Small intestine (tissue), 7 donors: ENCODE measurements at regions not wholly inside any gene's neighbourhood (a gene's known extent, or its start where the extent isn't known, plus 50 kb on each side); places are given as distances from the start of the nearest gene placed in this dataset.
"Not testable (repeated sequence)": the region's sequence is repeated elsewhere in the genome, so short reads cannot be mapped to it uniquely, and the experiment has no call there.

Experiments
- DNase-seq, 2 donors: peaks; one replicate each; pipeline versions ENCODE4 v3.0.0 to v3.0.0-alpha.2; 2013
- FAIRE-seq: peaks from 2 replicates; lab custom pipeline; 2012; peaks lifted over from hg19 to GRCh38; lab: Jason Lieb, UNC
- H3K27ac ChIP-seq, 3 donors: one replicate each; pipeline ENCODE4 v1.5.1; 2013; ENCODE audit warnings: low read length in 2 of 3, mild to moderate bottlenecking in 2 of 3, control low read depth in 1 of 3, inconsistent platforms in 1 of 3, low read depth in 1 of 3, moderate library complexity in 1 of 3
- H3K27me3 ChIP-seq, 3 donors: one replicate each; pipeline ENCODE4 v1.6.1; 2013; ENCODE audit warnings: low read length in 3 of 3, inconsistent platforms in 1 of 3; ENCODE audit not compliant: control insufficient read depth in 3 of 3, insufficient read depth in 3 of 3
- H3K36me3 ChIP-seq, 3 donors: one replicate each; pipeline ENCODE4 v1.6.1; 2013; ENCODE audit warnings: low read length in 3 of 3, inconsistent platforms in 1 of 3, low read depth in 1 of 3, mild to moderate bottlenecking in 1 of 3, moderate library complexity in 1 of 3; ENCODE audit not compliant: control insufficient read depth in 3 of 3, insufficient read depth in 2 of 3
- H3K4me1 ChIP-seq, 3 donors: one replicate each; pipeline ENCODE4 v1.6.1; 2013; ENCODE audit warnings: low read length in 2 of 3, inconsistent platforms in 1 of 3, low read depth in 1 of 3, mild to moderate bottlenecking in 1 of 3, moderate library complexity in 1 of 3; ENCODE audit not compliant: control insufficient read depth in 3 of 3, insufficient read depth in 2 of 3
- H3K4me3 ChIP-seq, 3 donors: one replicate each; pipeline ENCODE4 v1.5.1; 2013; ENCODE audit warnings: low read length in 3 of 3, control low read depth in 1 of 3, inconsistent platforms in 1 of 3, low read depth in 1 of 3, mild to moderate bottlenecking in 1 of 3, moderate library complexity in 1 of 3
- H3K9me3 ChIP-seq, 2 donors: one replicate each; pipeline ENCODE4 v1.6.1; 2013; ENCODE audit warnings: low read depth in 1 of 2, low read length in 1 of 2; ENCODE audit not compliant: control insufficient read depth in 2 of 2, insufficient read depth in 1 of 2
- WGBS, 3 donors: extraction: QIAGEN DNeasy Blood & Tissue Kit; methylation state at CpG; one replicate each; pipeline ENCODE4 v1.1.7; 2013; 5-methylcytosine and 5-hydroxymethylcytosine counted together
- donor health status: healthy with polysubstance abuse.
- donor health status: control.
- donor health status: control.
- donor health status: Bipolar disorder and iron deficiency.
- donor health status: healthy.

DNA sequence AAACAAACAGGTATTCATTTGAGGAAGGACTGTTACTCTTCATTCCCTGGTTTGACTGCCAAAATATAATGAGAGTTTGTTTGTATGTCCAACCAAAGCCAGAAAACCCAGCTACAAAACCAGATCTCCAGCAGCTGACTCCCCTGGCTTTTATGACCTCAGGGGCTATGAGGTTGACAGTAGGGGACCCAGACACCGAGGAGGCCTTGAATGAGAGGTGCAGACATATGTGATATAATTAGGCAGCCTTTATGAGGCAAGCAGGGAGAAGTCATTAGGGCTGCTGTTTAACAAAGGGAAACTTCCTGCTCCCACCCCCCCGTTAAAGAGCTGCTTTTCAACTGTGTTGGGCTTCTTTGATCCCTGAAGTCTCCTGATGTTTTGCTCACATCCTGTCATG is 236.7 kb downstream of the SLC4A3 start:
- Histone ChIP-seq H3K27me3 (no peaks in the 10 kb centered on the region), H3K4me3 (no peak overlapping the region), H3K4me1 (no peaks in the 10 kb centered on the region), H3K27ac (no peak overlapping the region), H3K36me3 (no peaks in the 10 kb centered on the region), H3K9me3 (no peaks in the 10 kb centered on the region)
- 28 to 51% (median 39%) methylated on average over 2 of the region's 2 CpGs for WGBS, 3 donors
- FAIRE-seq (no peak), DNase-seq (no peak)

DNA sequence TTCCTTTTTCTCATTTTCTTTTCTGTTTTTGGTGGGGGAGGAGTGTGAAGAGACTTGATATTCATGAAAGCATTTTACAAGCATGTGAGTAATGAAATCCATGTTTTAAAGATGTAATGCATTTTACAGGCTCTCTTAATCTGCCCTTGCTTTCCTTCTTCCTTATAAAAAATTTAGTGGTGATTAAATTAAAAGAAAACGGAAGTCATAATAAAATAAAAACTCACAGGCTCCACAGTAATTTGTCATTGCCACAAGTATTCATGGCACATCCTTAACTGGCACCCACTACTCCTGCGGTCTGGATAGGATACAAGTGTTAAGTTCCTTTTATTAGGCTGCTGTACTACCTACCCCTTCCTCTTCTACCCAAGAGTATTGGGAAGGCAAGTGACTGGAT is 241.2 kb downstream of the SLC4A3 start:
- H3K4me3 ChIP-seq, result no peak overlapping the region
- no peaks in the 10 kb centered on the region for H3K9me3 ChIP-seq
- FAIRE-seq (no peak), DNase-seq (no peak)
- H3K27ac ChIP-seq, result no peak overlapping the region
- H3K36me3 ChIP-seq, result no peaks in the 10 kb centered on the region
- H3K27me3 ChIP-seq, result no peaks in the 10 kb centered on the region
- WGBS, 3 donors, result 87 to 92% (median 88%) methylated on average over 2 of the region's 2 CpGs
- H3K4me1 ChIP-seq, result no peaks in the 10 kb centered on the region

DNA sequence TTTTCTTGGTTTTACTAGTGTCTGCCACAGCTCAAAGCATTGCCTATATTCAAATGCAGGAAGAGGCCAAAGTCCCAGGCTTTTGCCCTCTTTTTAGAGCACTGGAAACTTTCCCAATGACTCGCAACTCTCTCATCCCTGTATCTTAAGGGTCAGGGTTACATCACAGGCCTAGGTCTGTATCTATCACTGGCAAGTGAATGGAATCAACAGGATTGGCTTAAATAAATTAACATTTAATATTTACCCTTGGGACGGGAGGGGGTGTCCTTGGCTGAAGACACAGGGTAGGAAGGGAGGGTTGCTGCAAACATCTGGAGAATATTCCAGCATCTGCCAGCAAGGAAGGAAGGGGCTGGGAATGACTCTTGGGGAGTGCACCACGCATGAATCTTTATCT is 242.6 kb downstream of the SLC4A3 start:
- Histone ChIP-seq H3K4me1 (no peaks in the 10 kb centered on the region), H3K27me3 (no peaks in the 10 kb centered on the region), H3K36me3 (no peaks in the 10 kb centered on the region), H3K27ac (no peak overlapping the region), H3K9me3 (no peaks in the 10 kb centered on the region), H3K4me3 (no peak overlapping the region)
- no peak for DNase-seq
- 48 to 60% (median 60%) methylated on average over 3 of the region's 3 CpGs for WGBS, 3 donors
- FAIRE-seq, result no peak

DNA sequence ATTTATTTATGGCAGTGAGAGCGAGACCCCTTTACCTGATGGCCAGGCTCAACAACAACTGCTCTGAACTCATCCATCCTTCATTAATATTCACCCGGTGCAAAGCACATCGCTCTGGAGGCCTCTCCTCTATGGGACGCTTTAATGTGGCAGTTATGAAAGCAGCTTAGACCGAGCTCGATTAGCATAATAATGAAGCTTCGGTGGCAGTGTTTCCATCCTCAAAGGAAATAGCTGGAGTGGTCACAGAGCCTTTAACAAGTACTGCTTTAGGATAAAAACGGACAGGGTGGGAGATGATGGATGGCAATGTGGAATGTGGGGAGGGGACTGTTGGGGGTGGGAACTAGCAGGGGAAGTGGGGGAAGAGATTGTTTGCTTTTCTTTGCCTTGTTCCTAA is 243.9 kb downstream of the SLC4A3 start:
- Histone ChIP-seq H3K27ac (no peak overlapping the region), H3K27me3 (no peaks in the 10 kb centered on the region), H3K4me3 (no peak overlapping the region), H3K4me1 (no peaks in the 10 kb centered on the region), H3K9me3 (no peaks in the 10 kb centered on the region), H3K36me3 (no peaks in the 10 kb centered on the region)
- no peak for DNase-seq
- no peak for FAIRE-seq
- WGBS, 3 donors, result 65 to 67% (median 67%) methylated on average over 8 of the region's 8 CpGs

DNA sequence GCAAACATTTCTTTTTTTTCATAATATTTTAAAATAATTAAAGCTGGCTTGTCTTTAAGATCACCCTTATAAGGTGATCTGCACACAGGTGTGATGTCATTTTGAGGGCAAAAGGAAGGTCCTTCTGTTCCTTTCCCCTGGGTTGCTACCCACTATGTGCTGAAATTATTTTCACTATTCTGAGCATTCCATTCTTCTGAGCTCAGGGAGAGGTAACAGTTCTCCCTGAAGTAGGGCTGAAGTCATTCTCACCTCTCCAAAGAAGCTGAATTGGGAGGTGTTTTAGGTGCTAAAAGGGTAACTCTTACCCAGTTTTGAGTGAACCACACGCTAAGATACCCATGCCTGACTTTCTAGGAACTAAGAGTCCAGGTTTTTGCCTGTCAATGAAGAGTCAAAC is 247.6 kb downstream of the SLC4A3 start:
- 60 to 85% (median 68%) methylated on average over 1 of the region's 1 CpG for whole genome bisulfite sequencing, 3 donors

DNA sequence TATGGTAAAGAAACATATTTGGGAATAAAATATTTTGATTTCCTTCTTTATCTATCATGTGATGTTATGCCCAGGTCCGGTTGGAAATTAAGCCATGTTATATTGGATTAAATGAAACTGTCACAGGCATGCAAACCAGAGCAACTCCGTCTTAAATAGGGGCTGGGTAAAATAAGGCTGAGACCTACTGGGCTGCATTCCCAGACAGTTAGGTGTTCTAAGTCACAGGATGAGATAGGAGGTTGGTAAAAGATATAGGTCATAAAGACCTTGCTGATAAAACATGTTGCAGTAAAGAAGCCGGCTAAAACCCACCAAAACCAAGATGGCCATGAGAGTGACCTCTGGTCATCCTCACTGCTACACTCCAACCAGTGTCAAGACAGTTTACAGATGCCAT is 248.6 kb downstream of the SLC4A3 start:
- not testable (repeated sequence) for DNase-seq, H3K4me3 ChIP-seq, H3K9me3 ChIP-seq, H3K36me3 ChIP-seq, FAIRE-seq, H3K27me3 ChIP-seq, H3K27ac ChIP-seq, H3K4me1 ChIP-seq
- 61 to 87% (median 63%) methylated on average over 3 of the region's 3 CpGs for WGBS, 3 donors

More for the DNA sequence above, 247.6 kb downstream of the SLC4A3 start:
- Histone ChIP-seq H3K27me3 (no peaks in the 10 kb centered on the region), H3K4me1 (no peaks in the 10 kb centered on the region), H3K4me3 (no peak overlapping the region), H3K27ac (no peak overlapping the region), H3K36me3 (no peaks in the 10 kb centered on the region), H3K9me3 (no peaks in the 10 kb centered on the region)
- DNase-seq (no peak), FAIRE-seq (no peak)

DNA sequence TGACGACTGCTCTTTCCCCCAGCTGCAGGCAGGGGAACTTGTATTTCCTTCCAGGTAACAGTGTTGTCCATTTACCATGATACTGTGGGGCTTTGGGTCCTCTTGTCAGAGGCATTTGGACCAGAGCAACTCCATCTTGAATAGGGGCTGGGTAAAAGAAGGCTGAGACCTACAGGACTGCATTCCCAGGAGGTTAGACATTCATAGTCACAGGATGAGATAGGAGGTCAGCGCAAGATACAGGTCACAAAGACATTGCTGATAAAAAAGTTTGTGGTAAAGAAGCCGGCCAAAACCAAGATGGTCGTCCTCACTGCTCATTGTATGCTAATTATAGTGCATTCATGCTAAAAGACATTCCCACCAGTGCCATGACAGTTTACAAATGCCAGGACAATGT is 249.5 kb downstream of the SLC4A3 start:
- Histone ChIP-seq H3K27me3 (no peaks in the 10 kb centered on the region), H3K4me1 (no peaks in the 10 kb centered on the region), H3K36me3 (no peaks in the 10 kb centered on the region), H3K9me3 (no peaks in the 10 kb centered on the region), H3K4me3 (no peak overlapping the region), H3K27ac (no peak overlapping the region)
- no peak for FAIRE-seq
- 75 to 78% (median 78%) methylated on average over 4 of the region's 4 CpGs for WGBS, 3 donors
- DNase-seq, result no peak

DNA sequence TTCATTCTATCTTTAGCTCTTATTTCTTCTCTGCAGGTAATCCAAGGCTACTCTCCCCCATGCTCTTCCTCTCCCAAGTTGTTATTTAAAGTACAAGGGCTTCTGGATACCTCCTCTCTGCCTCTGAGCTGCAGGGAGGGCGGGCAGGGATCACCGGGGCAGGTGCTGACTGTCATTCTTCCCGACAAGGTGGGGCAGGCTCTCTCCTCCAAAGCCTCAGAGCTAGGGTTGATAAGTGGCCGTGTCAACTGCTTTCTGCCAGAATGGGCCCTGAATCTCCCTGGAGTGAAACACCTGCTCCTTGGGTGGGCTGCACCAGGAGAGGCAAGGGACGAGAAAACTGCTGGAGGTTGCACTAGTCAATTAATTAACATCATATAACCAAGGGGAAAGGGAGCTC is 250.3 kb downstream of the SLC4A3 start:
- DNase-seq (no peak), FAIRE-seq (no peak)
- WGBS, 3 donors, result 8 to 45% (median 40%) methylated on average over 5 of the region's 5 CpGs
- Histone ChIP-seq H3K27ac (no peak overlapping the region), H3K27me3 (no peaks in the 10 kb centered on the region), H3K36me3 (no peaks in the 10 kb centered on the region), H3K9me3 (no peaks in the 10 kb centered on the region), H3K4me3 (no peak overlapping the region), H3K4me1 (no peaks in the 10 kb centered on the region)

DNA sequence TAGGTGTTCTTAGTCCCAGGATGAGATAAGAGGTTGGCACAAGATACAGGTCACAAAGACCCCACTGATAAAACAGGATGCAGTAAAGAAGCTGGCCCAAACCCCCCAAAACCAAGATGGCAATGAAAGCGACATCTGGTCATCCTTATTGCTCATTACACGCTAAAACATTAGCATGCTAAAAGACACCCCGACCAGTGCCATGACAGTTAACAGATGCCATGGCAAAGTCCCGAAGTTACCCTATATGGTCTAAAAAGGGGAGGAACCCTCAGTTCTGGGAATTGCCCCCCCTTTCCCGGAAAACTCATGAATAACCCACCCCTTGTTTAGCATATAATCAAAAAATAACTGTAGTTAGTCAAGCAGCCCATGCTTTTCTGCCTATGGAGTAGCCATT is 251.1 kb downstream of the SLC4A3 start:
- H3K4me3 ChIP-seq, result no peak overlapping the region
- DNase-seq, result no peak
- no peak overlapping the region for H3K27ac ChIP-seq
- no peaks in the 10 kb centered on the region for H3K36me3 ChIP-seq
- WGBS, 3 donors, result 75 to 86% (median 77%) methylated on average over 5 of the region's 5 CpGs
- no peaks in the 10 kb centered on the region for H3K4me1 ChIP-seq
- no peaks in the 10 kb centered on the region for H3K9me3 ChIP-seq
- H3K27me3 ChIP-seq, result no peaks in the 10 kb centered on the region
- no peak for FAIRE-seq
